Parathyroid adenoma (tissue), 2 donors: ENCODE measurements at regions not wholly inside any gene's neighbourhood (a gene's known extent, or its start where the extent isn't known, plus 50 kb on each side); places are given as distances from the start of the nearest gene placed in this dataset.

Source experiments
- H2AFZ ChIP-seq: fragments of 300-600 bp; sonication (generic); one replicate; pipeline ENCODE4 v1.7.0; 2017; ENCODE audit warnings: antibody characterized with exemption, mild to moderate bottlenecking
- H3K27ac ChIP-seq: fragments of 300-600 bp; sonication (generic); one replicate; pipeline ENCODE4 v1.7.0; 2017
- H3K27me3 ChIP-seq: fragments of 300-600 bp; sonication (generic); one replicate; pipeline ENCODE4 v1.7.0; 2017; ENCODE audit warnings: low read length; ENCODE audit not compliant: control insufficient read depth, insufficient read depth
- H3K36me3 ChIP-seq: fragments of 300-600 bp; sonication (generic); one replicate; pipeline ENCODE4 v1.7.0; 2017; ENCODE audit warnings: low read length; ENCODE audit not compliant: control insufficient read depth, insufficient read depth
- H3K4me1 ChIP-seq: fragments of 300-600 bp; sonication (generic); one replicate; pipeline ENCODE4 v1.7.0; 2017; ENCODE audit warnings: control low read depth
- H3K4me2 ChIP-seq: fragments of 300-600 bp; sonication (generic); one replicate; pipeline ENCODE4 v1.7.0; 2017; ENCODE audit warnings: low read length
- H3K4me3 ChIP-seq: fragments of 300-600 bp; sonication (generic); one replicate; pipeline ENCODE4 v1.7.0; 2017; ENCODE audit warnings: low read depth, low read length
- H3K79me2 ChIP-seq: fragments of 300-600 bp; sonication (generic); one replicate; pipeline ENCODE4 v1.7.0; 2017; ENCODE audit warnings: control low read depth
- H3K9ac ChIP-seq: fragments of 300-600 bp; sonication (generic); one replicate; pipeline ENCODE4 v1.7.0; 2017; ENCODE audit warnings: mild to moderate bottlenecking
- H3K9me3 ChIP-seq: fragments of 300-600 bp; sonication (generic); one replicate; pipeline ENCODE4 v1.7.0; 2017; ENCODE audit warnings: low read length; ENCODE audit not compliant: control insufficient read depth
- TF ChIP-seq, protein P1 (sequence below): fragments of 300-600 bp; sonication (generic); IDR thresholded peaks from one replicate; pipeline ENCODE4 v1.7.0; 2017; ENCODE audit warnings: antibody characterized with exemption, mild to moderate bottlenecking
- donor health status: primary hyperparathyroidism.

DNA sequence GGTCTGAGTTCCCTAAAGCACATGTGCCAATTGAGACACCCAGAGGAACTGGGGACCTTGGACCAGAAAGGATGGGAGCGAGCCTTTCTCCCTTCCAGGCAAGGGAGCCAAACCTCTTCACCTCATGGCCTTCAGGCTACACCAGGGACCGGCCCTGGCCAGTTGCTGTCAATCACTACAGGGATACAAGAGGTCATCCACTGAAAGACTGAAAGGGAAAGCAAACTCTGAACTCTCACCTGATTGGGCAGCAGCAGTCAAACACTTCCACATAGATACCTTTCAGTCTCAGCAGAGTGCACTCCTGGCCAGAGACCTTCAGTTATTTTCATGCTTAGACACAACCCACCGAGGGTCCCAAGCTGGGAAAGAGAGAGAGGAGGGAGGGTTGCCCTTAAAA is 1956.0 kb upstream of the LRRTM1 start:
- Histone ChIP-seq H3K4me2 (no peak overlapping the region), H3K4me3 (no peak overlapping the region), H3K27ac (no peak overlapping the region), H3K4me1 (no peaks in the 10 kb centered on the region), H3K36me3 (no peaks in the 10 kb centered on the region), H2AFZ (no peak overlapping the region), H3K9me3 (no peaks in the 10 kb centered on the region), H3K79me2 (no peaks in the 10 kb centered on the region), H3K27me3 (no peaks in the 10 kb centered on the region), H3K9ac (no peak overlapping the region)
- TF ChIP-seq, protein P1, sequence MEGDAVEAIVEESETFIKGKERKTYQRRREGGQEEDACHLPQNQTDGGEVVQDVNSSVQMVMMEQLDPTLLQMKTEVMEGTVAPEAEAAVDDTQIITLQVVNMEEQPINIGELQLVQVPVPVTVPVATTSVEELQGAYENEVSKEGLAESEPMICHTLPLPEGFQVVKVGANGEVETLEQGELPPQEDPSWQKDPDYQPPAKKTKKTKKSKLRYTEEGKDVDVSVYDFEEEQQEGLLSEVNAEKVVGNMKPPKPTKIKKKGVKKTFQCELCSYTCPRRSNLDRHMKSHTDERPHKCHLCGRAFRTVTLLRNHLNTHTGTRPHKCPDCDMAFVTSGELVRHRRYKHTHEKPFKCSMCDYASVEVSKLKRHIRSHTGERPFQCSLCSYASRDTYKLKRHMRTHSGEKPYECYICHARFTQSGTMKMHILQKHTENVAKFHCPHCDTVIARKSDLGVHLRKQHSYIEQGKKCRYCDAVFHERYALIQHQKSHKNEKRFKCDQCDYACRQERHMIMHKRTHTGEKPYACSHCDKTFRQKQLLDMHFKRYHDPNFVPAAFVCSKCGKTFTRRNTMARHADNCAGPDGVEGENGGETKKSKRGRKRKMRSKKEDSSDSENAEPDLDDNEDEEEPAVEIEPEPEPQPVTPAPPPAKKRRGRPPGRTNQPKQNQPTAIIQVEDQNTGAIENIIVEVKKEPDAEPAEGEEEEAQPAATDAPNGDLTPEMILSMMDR: no peak

DNA sequence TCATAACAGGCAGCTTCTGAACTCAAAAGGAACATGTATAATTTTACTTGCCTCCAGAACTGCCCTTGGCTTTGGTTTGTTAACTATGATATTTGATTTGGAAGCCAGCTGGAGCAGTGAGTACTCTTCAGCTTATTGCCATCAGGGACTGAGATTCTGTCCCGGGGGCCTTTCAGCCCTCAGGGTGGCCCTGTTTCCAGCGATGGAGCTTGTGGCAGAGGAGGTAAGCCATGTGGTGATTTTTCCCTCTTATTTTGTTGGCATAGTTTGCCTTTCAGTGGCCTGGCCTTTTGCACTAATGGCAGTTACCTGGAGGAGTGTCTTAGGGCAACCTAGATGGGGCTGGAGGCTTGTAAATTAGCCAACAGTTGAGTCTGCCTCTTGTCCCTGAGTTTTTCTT is 1955.0 kb upstream of the LRRTM1 start:
- Histone ChIP-seq H3K4me1 (no peaks in the 10 kb centered on the region), H3K9ac (no peak overlapping the region), H3K4me2 (no peak overlapping the region), H3K79me2 (no peaks in the 10 kb centered on the region), H3K36me3 (no peaks in the 10 kb centered on the region), H3K9me3 (no peaks in the 10 kb centered on the region), H3K27ac (no peak overlapping the region), H2AFZ (no peak overlapping the region), H3K4me3 (no peak overlapping the region), H3K27me3 (no peaks in the 10 kb centered on the region)
- TF ChIP-seq, protein P1: no peak

DNA sequence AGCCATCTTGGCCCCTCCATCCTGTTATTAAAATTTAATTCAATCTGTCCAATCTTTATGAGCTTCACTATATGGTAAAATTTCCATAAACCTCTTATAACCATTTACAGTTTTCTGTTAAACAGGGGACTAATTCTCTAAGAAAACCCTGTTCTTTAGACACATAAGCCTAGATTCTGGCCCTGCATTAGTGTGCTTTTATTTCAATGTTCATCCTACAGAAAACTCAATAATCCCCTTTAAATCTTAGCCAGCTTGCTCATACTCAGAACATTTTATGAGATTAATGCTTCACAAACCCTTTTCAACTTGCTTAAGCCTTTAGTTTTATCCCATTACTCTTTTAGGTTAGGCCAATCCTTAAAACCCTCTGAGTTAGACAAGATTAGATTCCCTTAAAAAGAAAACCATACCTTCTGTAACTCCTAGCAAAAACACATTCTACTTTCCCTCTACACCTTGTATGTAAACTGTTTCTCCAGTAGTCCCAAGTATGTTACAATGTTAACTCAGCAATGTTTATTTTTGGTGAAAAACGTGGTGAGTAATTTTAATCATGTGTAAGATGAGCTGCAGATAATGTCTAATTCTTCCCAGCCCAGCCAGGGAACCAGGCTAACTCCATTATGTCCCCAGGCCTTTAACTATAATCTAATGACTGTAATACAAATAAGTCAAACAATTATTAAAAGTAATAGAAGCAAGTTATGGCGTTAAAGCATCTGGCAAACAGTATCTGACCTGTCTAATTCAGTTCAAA is 1953.4 kb upstream of the LRRTM1 start:
- H3K4me2 ChIP-seq: no peak overlapping the region
- no peak overlapping the region for H3K27ac ChIP-seq
- no peaks in the 10 kb centered on the region for H3K27me3 ChIP-seq
- H2AFZ ChIP-seq: no peak overlapping the region
- H3K36me3 ChIP-seq: no peaks in the 10 kb centered on the region
- H3K4me1 ChIP-seq: no peaks in the 10 kb centered on the region
- no peaks in the 10 kb centered on the region for H3K79me2 ChIP-seq
- H3K9ac ChIP-seq: no peak overlapping the region
- TF ChIP-seq, protein P1: no peak
- H3K4me3 ChIP-seq: no peak overlapping the region
- no peaks in the 10 kb centered on the region for H3K9me3 ChIP-seq

DNA sequence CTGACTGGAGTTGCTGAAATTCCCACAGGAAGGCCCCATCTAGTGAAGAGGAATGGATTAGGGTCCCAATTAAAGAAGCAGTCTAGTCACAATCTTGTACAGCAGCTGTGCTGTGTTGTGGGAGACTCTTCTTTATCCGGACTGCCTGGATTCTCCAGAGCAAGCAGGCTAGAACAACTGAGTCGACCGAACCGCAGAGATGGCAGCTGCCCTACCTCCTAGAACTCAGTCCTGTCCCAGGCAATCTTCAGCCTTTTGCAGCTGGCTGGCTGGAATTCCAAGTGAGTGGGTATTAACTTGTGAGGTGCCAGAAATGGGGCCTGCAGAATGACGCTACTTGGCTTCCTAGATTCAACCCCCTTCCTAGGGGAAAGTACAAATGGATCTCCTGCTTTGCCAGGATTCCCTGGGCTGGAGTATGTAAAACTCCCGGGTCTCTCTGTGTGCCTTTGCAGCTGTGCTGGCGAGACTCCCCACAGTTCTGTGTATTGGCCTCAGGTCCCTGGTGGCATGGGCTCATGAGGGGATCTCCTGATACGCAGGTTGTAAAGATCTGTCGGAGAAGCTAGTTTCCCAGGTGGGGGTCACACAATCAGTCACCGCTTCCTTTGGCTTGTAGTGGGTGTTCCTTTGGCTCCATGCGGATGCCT is 1952.6 kb upstream of the LRRTM1 start:
- Histone ChIP-seq H3K4me2 (no peak overlapping the region), H3K4me1 (no peaks in the 10 kb centered on the region), H3K36me3 (no peaks in the 10 kb centered on the region), H3K79me2 (no peaks in the 10 kb centered on the region), H3K27me3 (no peaks in the 10 kb centered on the region), H3K9me3 (no peaks in the 10 kb centered on the region), H3K27ac (no peak overlapping the region), H2AFZ (no peak overlapping the region), H3K9ac (no peak overlapping the region), H3K4me3 (no peak overlapping the region)
- TF ChIP-seq, protein P1: no peak

DNA sequence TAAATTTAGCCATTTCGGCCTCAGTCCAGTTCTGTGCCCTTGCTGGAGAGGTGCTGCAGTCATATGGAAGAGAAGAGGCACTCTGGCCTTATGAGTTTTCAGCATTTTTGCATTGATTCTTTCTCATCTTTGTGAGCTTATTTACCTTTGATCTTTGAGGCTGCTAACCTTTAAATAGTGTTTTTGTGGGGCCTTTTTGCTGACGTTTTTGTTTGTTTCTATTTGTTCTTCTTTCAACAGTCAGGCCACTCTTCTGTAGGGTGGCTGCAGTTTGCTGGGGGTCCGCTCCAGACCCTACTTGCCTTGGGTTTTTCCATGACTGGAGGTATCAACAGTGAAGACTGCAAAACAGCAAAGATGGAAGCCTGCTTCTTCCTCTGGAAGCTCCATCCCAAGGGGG is 1951.7 kb upstream of the LRRTM1 start:
- Histone ChIP-seq H3K4me1 (no peaks in the 10 kb centered on the region), H2AFZ (no peak overlapping the region), H3K9ac (no peak overlapping the region), H3K27me3 (no peaks in the 10 kb centered on the region), H3K4me3 (no peak overlapping the region), H3K79me2 (no peaks in the 10 kb centered on the region), H3K4me2 (no peak overlapping the region), H3K9me3 (no peaks in the 10 kb centered on the region), H3K36me3 (no peaks in the 10 kb centered on the region), H3K27ac (no peak overlapping the region)
- TF ChIP-seq, protein P1: no peak
